HCT116 (cell line): ENCODE measurements at regions not wholly inside any gene's neighbourhood (a gene's known extent, or its start where the extent isn't known, plus 50 kb on each side); places are given as distances from the start of the nearest gene placed in this dataset.

Experiments used
- ATAC-seq: fragments of 200-7000 bp; cut with Tn5 transposase; 2 replicates; pipeline ENCODE4 v1.9.1; 2020; ENCODE audit warnings: mild to moderate bottlenecking, moderate library complexity
- BruUV-seq: library from RNA; stranded (reverse); fragments of 400-500 nt; replicated peaks from 2 replicates; lab custom pipeline; 2021; lab: Mats Ljungman, UMichigan
- CTCF ChIA-PET: fragments of 300-600 bp; sonication (Branson Sonifier 250); formaldehyde crosslinking; loops from one replicate; lab custom pipeline; 2021; ENCODE audit warnings: antibody characterized with exemption; lab: Charles Lee
- POLR2A ChIA-PET: fragments of 300-600, 350-600 bp; sonication (Branson Sonifier 250); formaldehyde crosslinking; loops from one replicate; lab custom pipeline; 2021; ENCODE audit warnings: antibody characterized with exemption; lab: Charles Lee
- RAD21 ChIA-PET, 2 experiments: fragments of 300-600 bp; sonication (Branson Sonifier 250); formaldehyde crosslinking; loops; one replicate each; lab custom pipeline; 2023; ENCODE audit warnings: low total read pairs in 2 of 2; ENCODE audit not compliant: uncharacterized antibody in 2 of 2, unreplicated experiment in 2 of 2, low non-redundant PET in 1 of 2; lab: Charles Lee
- DNase-seq: peaks from one replicate; pipeline ENCODE4 v3.0.0-alpha.2; 2010; ENCODE audit warnings: low read depth, low spot score
- H2AFZ ChIP-seq: fragments of 200-600 bp; shearing (Covaris generic), sonication (generic); 2 replicates; pipeline ENCODE4 v1.6.1; 2017; ENCODE audit warnings: low read depth, mixed run types, mixed read lengths, antibody characterized with exemption, low read length; ENCODE audit not compliant: poor library complexity, severe bottlenecking
- H3K27ac ChIP-seq: 2 replicates; pipeline ENCODE4 v1.5.1; 2012; ENCODE audit warnings: low read depth, low read length
- H3K27me3 ChIP-seq: fragments of 200-600 bp; sonication (generic); 2 replicates; pipeline ENCODE4 v1.6.1; 2016; ENCODE audit warnings: mixed run types, low read length, mixed read lengths; ENCODE audit not compliant: insufficient read depth
- H3K36me3 ChIP-seq, 2 experiments: fragments of 200-500 bp in 1 of 2; fragments of 200-600 bp in 1 of 2; sonication (Bioruptor generic) in 1 of 2; sonication (generic) in 1 of 2; 2 replicates each; pipeline versions ENCODE4 v1.5.1 to v1.6.1; 2014 to 2016; ENCODE audit warnings: low read length in 2 of 2, inconsistent platforms in 1 of 2, mixed read lengths in 1 of 2, mixed run types in 1 of 2; ENCODE audit not compliant: insufficient read depth in 2 of 2, control insufficient read depth in 1 of 2
- H3K4me1 ChIP-seq, 2 experiments: fragments of 200-600 bp in 1 of 2; sonication (generic) in 1 of 2; 2 replicates each; pipeline versions ENCODE4 v1.5.1 to v1.6.1; 2012 to 2017; ENCODE audit warnings: low read length in 2 of 2, inconsistent platforms in 1 of 2, mild to moderate bottlenecking in 1 of 2, mixed read lengths in 1 of 2, mixed run types in 1 of 2, moderate library complexity in 1 of 2; ENCODE audit not compliant: insufficient read depth in 2 of 2, control insufficient read depth in 1 of 2
- H3K4me2 ChIP-seq: fragments of 200-600 bp; sonication (generic); 2 replicates; pipeline ENCODE4 v1.6.1; 2017; ENCODE audit warnings: mixed run types, low read length, mixed read lengths
- H3K4me3 ChIP-seq, 2 experiments: fragments of 200-600 bp in 1 of 2; sonication (generic) in 1 of 2; replicated peaks in 1 of 2; 2 replicates each; pipeline ENCODE4 v1.5.1; 2011 to 2016; ENCODE audit warnings: low read length in 2 of 2, control low read depth in 1 of 2, low read depth in 1 of 2, mild to moderate bottlenecking in 1 of 2, mixed read lengths in 1 of 2, mixed run types in 1 of 2
- H3K79me2 ChIP-seq: fragments of 200-600 bp; sonication (generic); 2 replicates; pipeline ENCODE4 v1.6.1; 2017; ENCODE audit warnings: mild to moderate bottlenecking, mixed run types, low read length, moderate library complexity, mixed read lengths; ENCODE audit not compliant: insufficient read depth
- H3K9ac ChIP-seq: fragments of 200-600 bp; sonication (generic); 2 replicates; pipeline ENCODE4 v1.6.1; 2016; ENCODE audit warnings: low read length, mixed read lengths
- H3K9me2 ChIP-seq: fragments of 200-600 bp; sonication (generic), shearing (Covaris generic); 2 replicates; pipeline ENCODE4 v1.6.1; 2017; ENCODE audit warnings: mixed run types, mild to moderate bottlenecking, moderate library complexity; ENCODE audit not compliant: insufficient read depth
- H3K9me3 ChIP-seq, 2 experiments: fragments of 200-500 bp in 1 of 2; fragments of 200-600 bp in 1 of 2; sonication (Bioruptor generic) in 1 of 2; sonication (generic) in 1 of 2; 2 replicates each; pipeline ENCODE4 v1.6.1; 2014 to 2017; ENCODE audit warnings: low read length in 2 of 2, mixed read lengths in 2 of 2, inconsistent platforms in 1 of 2, low read depth in 1 of 2, mild to moderate bottlenecking in 1 of 2, mixed run types in 1 of 2, moderate library complexity in 1 of 2; ENCODE audit not compliant: control insufficient read depth in 1 of 2, insufficient read depth in 1 of 2
- H4K20me1 ChIP-seq: fragments of 200-600 bp; sonication (generic), shearing (Covaris generic); 2 replicates; pipeline ENCODE4 v1.6.1; 2017; ENCODE audit warnings: mixed run types, mild to moderate bottlenecking, moderate library complexity; ENCODE audit not compliant: insufficient read depth
- CBX3 ChIP-seq: IDR thresholded peaks from 2 replicates; pipeline ENCODE4 v1.6.1; 2012; ENCODE audit warnings: low read depth
- EZH2 ChIP-seq: fragments of 200-600 bp; sonication (generic); IDR thresholded peaks from 2 replicates; pipeline ENCODE4 v1.6.1; 2017; ENCODE audit warnings: antibody characterized with exemption, mixed run types
- EZH2phosphoT487 ChIP-seq: fragments of 200-600 bp; IDR thresholded peaks from 2 replicates; pipeline ENCODE4 v1.6.1; 2018; ENCODE audit warnings: antibody characterized with exemption, borderline replicate concordance
- FOSL1 ChIP-seq: IDR thresholded peaks from 2 replicates; pipeline ENCODE4 v1.6.1; 2012; ENCODE audit warnings: low read depth
- POLR2AphosphoS5 ChIP-seq: IDR thresholded peaks from 2 replicates; pipeline ENCODE4 v1.6.1; 2011; ENCODE audit warnings: mild to moderate bottlenecking, low read depth, low read length, moderate library complexity
- RAD21 ChIP-seq: IDR thresholded peaks from 2 replicates; pipeline ENCODE4 v1.6.1; 2012; ENCODE audit warnings: low read depth, mild to moderate bottlenecking
- SIN3A ChIP-seq: IDR thresholded peaks from 2 replicates; pipeline ENCODE4 v1.6.1; 2012; ENCODE audit warnings: low read depth
- TCF7L2 ChIP-seq: IDR thresholded peaks from 2 replicates; pipeline ENCODE4 v1.7.0; 2011; ENCODE audit warnings: borderline replicate concordance, inconsistent platforms; ENCODE audit not compliant: insufficient read depth, insufficient read length; ENCODE audit errors: extremely low read depth
- YY1 ChIP-seq: IDR thresholded peaks from 2 replicates; pipeline ENCODE4 v1.6.1; 2011; ENCODE audit warnings: low read length, low read depth, moderate library complexity, mild to moderate bottlenecking; ENCODE audit not compliant: insufficient replicate concordance; ENCODE audit errors: extremely low read depth
- ZFX ChIP-seq: fragments of 450-650 bp; IDR thresholded peaks from 2 replicates; pipeline ENCODE4 v1.6.1; 2017
- intact Hi-C: fragments of 100-400 bp; cut with micrococcal nuclease; formaldehyde crosslinking; loops from 2 replicates; pipeline ENCODE4 v1.10.0; 2022
- TF ChIP-seq, protein P1 (sequence below): IDR thresholded peaks from 2 replicates; pipeline ENCODE4 v1.6.1; 2012; ENCODE audit warnings: low read depth
- TF ChIP-seq, protein P2 (sequence below): IDR thresholded peaks from 2 replicates; pipeline ENCODE4 v1.6.1; 2011; ENCODE audit warnings: mild to moderate bottlenecking, low read length, moderate library complexity; ENCODE audit not compliant: insufficient replicate concordance; ENCODE audit errors: extremely low read depth

GRCh38 chr2:16328521-16329190 is 337.0 kb downstream of the CYRIA start:
- H3K4me1 ChIP-seq = no peaks in the 10 kb centered on the region
- H3K27me3 ChIP-seq = peaks cover 9% of the 10 kb centered on the region; the same call in 1 of the 2 replicates
- H3K4me3 ChIP-seq = no peak overlapping the region
- no TSS peak for BruUV-seq
- intact Hi-C loops = no loop called here
- H4K20me1 ChIP-seq = no peaks in the 10 kb centered on the region; the same call in 1 of the 2 replicates
- ChIA-PET POLR2A (no interaction called here), RAD21 (no interaction called here)
- TF ChIP-seq CBX3 (no peak), EZH2 (no peak), FOSL1 (no peak), RAD21 (no peak), ZFX (no peak), POLR2AphosphoS5 (no peak), EZH2phosphoT487 (no peak), YY1 (no peak), TCF7L2 (no peak), SIN3A (no peak)
- TF ChIP-seq, protein P1, sequence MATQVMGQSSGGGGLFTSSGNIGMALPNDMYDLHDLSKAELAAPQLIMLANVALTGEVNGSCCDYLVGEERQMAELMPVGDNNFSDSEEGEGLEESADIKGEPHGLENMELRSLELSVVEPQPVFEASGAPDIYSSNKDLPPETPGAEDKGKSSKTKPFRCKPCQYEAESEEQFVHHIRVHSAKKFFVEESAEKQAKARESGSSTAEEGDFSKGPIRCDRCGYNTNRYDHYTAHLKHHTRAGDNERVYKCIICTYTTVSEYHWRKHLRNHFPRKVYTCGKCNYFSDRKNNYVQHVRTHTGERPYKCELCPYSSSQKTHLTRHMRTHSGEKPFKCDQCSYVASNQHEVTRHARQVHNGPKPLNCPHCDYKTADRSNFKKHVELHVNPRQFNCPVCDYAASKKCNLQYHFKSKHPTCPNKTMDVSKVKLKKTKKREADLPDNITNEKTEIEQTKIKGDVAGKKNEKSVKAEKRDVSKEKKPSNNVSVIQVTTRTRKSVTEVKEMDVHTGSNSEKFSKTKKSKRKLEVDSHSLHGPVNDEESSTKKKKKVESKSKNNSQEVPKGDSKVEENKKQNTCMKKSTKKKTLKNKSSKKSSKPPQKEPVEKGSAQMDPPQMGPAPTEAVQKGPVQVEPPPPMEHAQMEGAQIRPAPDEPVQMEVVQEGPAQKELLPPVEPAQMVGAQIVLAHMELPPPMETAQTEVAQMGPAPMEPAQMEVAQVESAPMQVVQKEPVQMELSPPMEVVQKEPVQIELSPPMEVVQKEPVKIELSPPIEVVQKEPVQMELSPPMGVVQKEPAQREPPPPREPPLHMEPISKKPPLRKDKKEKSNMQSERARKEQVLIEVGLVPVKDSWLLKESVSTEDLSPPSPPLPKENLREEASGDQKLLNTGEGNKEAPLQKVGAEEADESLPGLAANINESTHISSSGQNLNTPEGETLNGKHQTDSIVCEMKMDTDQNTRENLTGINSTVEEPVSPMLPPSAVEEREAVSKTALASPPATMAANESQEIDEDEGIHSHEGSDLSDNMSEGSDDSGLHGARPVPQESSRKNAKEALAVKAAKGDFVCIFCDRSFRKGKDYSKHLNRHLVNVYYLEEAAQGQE = no peak
- TF ChIP-seq, protein P2, sequence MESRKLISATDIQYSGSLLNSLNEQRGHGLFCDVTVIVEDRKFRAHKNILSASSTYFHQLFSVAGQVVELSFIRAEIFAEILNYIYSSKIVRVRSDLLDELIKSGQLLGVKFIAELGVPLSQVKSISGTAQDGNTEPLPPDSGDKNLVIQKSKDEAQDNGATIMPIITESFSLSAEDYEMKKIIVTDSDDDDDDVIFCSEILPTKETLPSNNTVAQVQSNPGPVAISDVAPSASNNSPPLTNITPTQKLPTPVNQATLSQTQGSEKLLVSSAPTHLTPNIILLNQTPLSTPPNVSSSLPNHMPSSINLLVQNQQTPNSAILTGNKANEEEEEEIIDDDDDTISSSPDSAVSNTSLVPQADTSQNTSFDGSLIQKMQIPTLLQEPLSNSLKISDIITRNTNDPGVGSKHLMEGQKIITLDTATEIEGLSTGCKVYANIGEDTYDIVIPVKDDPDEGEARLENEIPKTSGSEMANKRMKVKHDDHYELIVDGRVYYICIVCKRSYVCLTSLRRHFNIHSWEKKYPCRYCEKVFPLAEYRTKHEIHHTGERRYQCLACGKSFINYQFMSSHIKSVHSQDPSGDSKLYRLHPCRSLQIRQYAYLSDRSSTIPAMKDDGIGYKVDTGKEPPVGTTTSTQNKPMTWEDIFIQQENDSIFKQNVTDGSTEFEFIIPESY = no peak
- TF ChIP-seq, all 23 proteins: peak for 0
- no peak for DNase-seq
- Histone ChIP-seq H3K79me2 (no peaks in the 10 kb centered on the region), H3K4me2 (no peak overlapping the region), H2AFZ (no peak overlapping the region), H3K36me3 (no peaks in the 10 kb centered on the region), H3K9me2 (no peaks in the 10 kb centered on the region), H3K9ac (no peak overlapping the region), H3K27ac (no peak overlapping the region), H3K9me3 (no peaks in the 10 kb centered on the region)
- CTCF ChIA-PET = no interaction called here
- no peak for ATAC-seq
